Neural progenitor cell (in vitro differentiated cells): ENCODE measurements at regions not wholly inside any gene's neighbourhood (a gene's known extent, or its start where the extent isn't known, plus 50 kb on each side); places are given as distances from the start of the nearest gene placed in this dataset.
A peak's percentile ranks its signal among the peaks of the same experiment; 100 is the strongest.

Source experiments
- DNase-seq: peaks from one replicate; pipeline ENCODE4 v3.0.0-alpha.2; 2016; ENCODE audit warnings: low spot score
- H2AFZ ChIP-seq: fragments of 200-600 bp; sonication (generic); replicated peaks from 2 replicates; pipeline ENCODE4 v1.6.1; 2016; ENCODE audit warnings: antibody characterized with exemption
- H3F3A ChIP-seq: fragments of 200-600 bp; sonication (generic); 2 replicates; pipeline ENCODE4 v1.6.1; 2016; ENCODE audit warnings: antibody characterized with exemption, low read depth
- H3K27ac ChIP-seq: fragments of 200-600 bp; sonication (generic); 2 replicates; pipeline ENCODE4 v1.5.1; 2016; ENCODE audit warnings: mild to moderate bottlenecking
- H3K27me3 ChIP-seq: fragments of 200-600 bp; sonication (generic); 2 replicates; pipeline ENCODE4 v1.6.1; 2016; ENCODE audit warnings: mild to moderate bottlenecking, moderate library complexity
- H3K36me3 ChIP-seq: fragments of 200-600 bp; sonication (generic); 2 replicates; pipeline ENCODE4 v1.5.1; 2016
- H3K4me1 ChIP-seq: fragments of 200-600 bp; sonication (generic); 2 replicates; pipeline ENCODE4 v1.6.1; 2016; ENCODE audit warnings: mixed run types
- H3K4me2 ChIP-seq: fragments of 200-600 bp; sonication (generic); 2 replicates; pipeline ENCODE4 v1.6.1; 2016
- H3K4me3 ChIP-seq: fragments of 200-600 bp; sonication (generic); 2 replicates; pipeline ENCODE4 v1.5.1; 2016
- H3K79me2 ChIP-seq: fragments of 200-600 bp; sonication (generic); 2 replicates; pipeline ENCODE4 v1.6.1; 2016; ENCODE audit warnings: low read depth
- H3K9ac ChIP-seq: fragments of 200-600 bp; sonication (generic); 2 replicates; pipeline ENCODE4 v1.6.1; 2016
- H3K9me3 ChIP-seq: fragments of 200-600 bp; sonication (generic); 2 replicates; pipeline ENCODE4 v1.5.1; 2016; ENCODE audit warnings: low read depth
- H4K20me1 ChIP-seq: fragments of 200-600 bp; sonication (generic); 2 replicates; pipeline ENCODE4 v1.6.1; 2016; ENCODE audit warnings: low read depth
- H3K27ac Mint-ChIP-seq: 3 replicates; pipeline ENCODE4 v1.8.0; 2021; ENCODE audit warnings: mixed read lengths
- H3K27me3 Mint-ChIP-seq: 2 replicates; pipeline ENCODE4 v1.8.0; 2022; ENCODE audit warnings: low read depth, mild to moderate bottlenecking, inconsistent platforms, moderate library complexity, mixed read lengths; ENCODE audit not compliant: insufficient read depth
- H3K36me3 Mint-ChIP-seq: 3 replicates; pipeline ENCODE4 v1.8.0; 2021; ENCODE audit warnings: mixed read lengths
- H3K4me1 Mint-ChIP-seq: 3 replicates; pipeline ENCODE4 v1.8.0; 2021; ENCODE audit warnings: mixed read lengths
- H3K4me3 Mint-ChIP-seq: 3 replicates; pipeline ENCODE4 v1.8.0; 2021; ENCODE audit warnings: mild to moderate bottlenecking, moderate library complexity, mixed read lengths
- H3K9me3 Mint-ChIP-seq: 3 replicates; pipeline ENCODE4 v1.8.0; 2020; ENCODE audit warnings: mixed read lengths
- EZH2 ChIP-seq: fragments of 200-600 bp; sonication (generic); IDR thresholded peaks from 2 replicates; pipeline ENCODE4 v1.6.1; 2017; ENCODE audit warnings: antibody characterized with exemption, mild to moderate bottlenecking, moderate library complexity
- EZH2phosphoT487 ChIP-seq: fragments of 200-600 bp; sonication (generic); IDR thresholded peaks from 2 replicates; pipeline ENCODE4 v1.6.1; 2017; ENCODE audit warnings: antibody characterized with exemption
- TF ChIP-seq, protein P1 (sequence below): fragments of 200-600 bp; sonication (generic); IDR thresholded peaks from 2 replicates; pipeline ENCODE4 v1.5.1; 2017; ENCODE audit warnings: antibody characterized with exemption, mild to moderate bottlenecking

DNA sequence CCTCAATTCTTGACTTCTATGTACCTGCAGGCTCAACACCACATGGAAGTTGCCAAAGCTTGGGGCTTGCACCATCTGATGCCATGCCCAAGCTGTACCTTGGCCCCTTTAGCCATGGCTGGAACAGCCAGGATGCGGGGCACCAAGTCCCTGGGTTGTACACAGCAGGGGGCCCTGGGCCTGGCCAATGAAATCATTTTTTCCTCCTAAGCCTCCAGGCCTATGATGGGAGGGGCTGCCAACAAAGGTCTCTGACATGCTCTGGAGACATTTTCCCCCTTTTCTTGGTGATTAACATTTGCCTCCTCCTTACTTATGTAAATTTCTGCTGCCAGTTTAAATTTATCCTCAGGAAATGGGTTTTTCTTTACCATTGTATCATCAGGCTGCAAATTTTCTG, 1428.1 kb downstream of the C4orf33 start:
- Histone ChIP-seq H3K9ac (no peak overlapping the region), H3F3A (no peaks in the 10 kb centered on the region), H3K36me3 (no peaks in the 10 kb centered on the region), H3K27ac (no peak overlapping the region), H3K4me1 (no peaks in the 10 kb centered on the region), H2AFZ (no peak overlapping the region), H3K27me3 (no peaks in the 10 kb centered on the region), H3K4me2 (no peak overlapping the region), H4K20me1 (no peaks in the 10 kb centered on the region), H3K4me3 (no peak overlapping the region), H3K9me3 (no peaks in the 10 kb centered on the region), H3K79me2 (no peaks in the 10 kb centered on the region)
- Mint-ChIP-seq H3K27ac (no peak overlapping the region), H3K4me1 (no peaks in the 10 kb centered on the region), H3K9me3 (peaks cover 23% of the 10 kb centered on the region), H3K27me3 (no peaks in the 10 kb centered on the region), H3K4me3 (no peak overlapping the region), H3K36me3 (no peaks in the 10 kb centered on the region)
- no peak for DNase-seq
- no peak for TF ChIP-seq EZH2phosphoT487
- TF ChIP-seq EZH2, result no peak
- TF ChIP-seq, protein P1, sequence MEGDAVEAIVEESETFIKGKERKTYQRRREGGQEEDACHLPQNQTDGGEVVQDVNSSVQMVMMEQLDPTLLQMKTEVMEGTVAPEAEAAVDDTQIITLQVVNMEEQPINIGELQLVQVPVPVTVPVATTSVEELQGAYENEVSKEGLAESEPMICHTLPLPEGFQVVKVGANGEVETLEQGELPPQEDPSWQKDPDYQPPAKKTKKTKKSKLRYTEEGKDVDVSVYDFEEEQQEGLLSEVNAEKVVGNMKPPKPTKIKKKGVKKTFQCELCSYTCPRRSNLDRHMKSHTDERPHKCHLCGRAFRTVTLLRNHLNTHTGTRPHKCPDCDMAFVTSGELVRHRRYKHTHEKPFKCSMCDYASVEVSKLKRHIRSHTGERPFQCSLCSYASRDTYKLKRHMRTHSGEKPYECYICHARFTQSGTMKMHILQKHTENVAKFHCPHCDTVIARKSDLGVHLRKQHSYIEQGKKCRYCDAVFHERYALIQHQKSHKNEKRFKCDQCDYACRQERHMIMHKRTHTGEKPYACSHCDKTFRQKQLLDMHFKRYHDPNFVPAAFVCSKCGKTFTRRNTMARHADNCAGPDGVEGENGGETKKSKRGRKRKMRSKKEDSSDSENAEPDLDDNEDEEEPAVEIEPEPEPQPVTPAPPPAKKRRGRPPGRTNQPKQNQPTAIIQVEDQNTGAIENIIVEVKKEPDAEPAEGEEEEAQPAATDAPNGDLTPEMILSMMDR, result no peak

DNA sequence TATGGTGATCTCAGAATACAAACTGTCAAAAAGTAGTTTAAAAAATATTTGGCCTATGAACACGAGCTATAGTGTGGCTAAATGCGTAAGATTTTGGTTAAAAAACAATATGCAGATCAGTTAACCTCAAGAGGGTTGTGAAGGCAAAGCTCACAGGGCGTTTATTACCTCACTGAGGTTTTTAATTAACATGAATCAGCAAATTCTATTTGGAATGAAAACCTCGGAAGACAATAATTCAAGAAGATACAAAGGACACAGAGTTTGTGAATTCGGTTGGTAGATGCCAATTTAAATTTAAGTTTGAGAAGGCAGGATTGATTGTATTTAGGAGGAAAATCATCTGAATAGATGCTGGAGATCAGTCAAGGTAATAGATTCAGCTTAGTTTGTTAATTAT, 1434.6 kb downstream of the C4orf33 start:
- Histone ChIP-seq H3F3A (no peaks in the 10 kb centered on the region), H3K9ac (no peak overlapping the region), H3K9me3 (no peaks in the 10 kb centered on the region), H3K79me2 (no peaks in the 10 kb centered on the region), H3K4me2 (no peak overlapping the region), H4K20me1 (no peaks in the 10 kb centered on the region), H3K27ac (no peak overlapping the region), H3K36me3 (no peaks in the 10 kb centered on the region), H2AFZ (no peak overlapping the region), H3K4me3 (no peak overlapping the region), H3K4me1 (no peaks in the 10 kb centered on the region), H3K27me3 (no peaks in the 10 kb centered on the region)
- Mint-ChIP-seq H3K36me3 (no peaks in the 10 kb centered on the region), H3K4me1 (no peaks in the 10 kb centered on the region), H3K4me3 (no peak overlapping the region), H3K27me3 (no peaks in the 10 kb centered on the region), H3K9me3 (no peaks in the 10 kb centered on the region), H3K27ac (no peak overlapping the region)
- TF ChIP-seq EZH2phosphoT487 (no peak), EZH2 (no peak)
- TF ChIP-seq, protein P1, result no peak
- DNase-seq, result no peak

DNA sequence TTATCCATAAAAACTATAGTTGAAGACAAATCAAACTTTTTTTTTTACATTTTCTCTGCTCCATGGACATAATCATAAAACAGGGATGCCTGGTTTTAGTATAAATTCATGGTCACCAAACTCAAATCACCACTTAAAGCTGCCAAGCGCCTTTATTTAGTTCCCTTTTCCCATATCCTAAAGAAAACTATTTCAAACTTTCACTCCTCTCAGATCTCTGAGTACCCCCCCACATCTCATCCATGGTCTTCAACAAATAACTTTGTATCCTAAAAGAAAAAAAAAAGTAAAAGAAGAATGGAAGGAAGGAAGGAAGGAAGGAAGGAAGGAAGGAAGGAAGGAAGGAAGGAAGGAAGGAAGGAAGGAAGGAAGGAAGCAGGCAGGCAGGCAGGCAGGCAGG, 1438.7 kb downstream of the C4orf33 start:
- H3K27ac Mint-ChIP-seq, result no peak overlapping the region
- no peak for DNase-seq
- Histone ChIP-seq H2AFZ (no peak overlapping the region), H3K27ac (no peak overlapping the region), H3K9me3 (no peaks in the 10 kb centered on the region), H3K4me1 (no peaks in the 10 kb centered on the region), H3K79me2 (no peaks in the 10 kb centered on the region), H4K20me1 (no peaks in the 10 kb centered on the region), H3K4me2 (no peak overlapping the region), H3K9ac (no peak overlapping the region), H3K4me3 (no peak overlapping the region), H3K36me3 (no peaks in the 10 kb centered on the region), H3K27me3 (no peaks in the 10 kb centered on the region), H3F3A (no peaks in the 10 kb centered on the region)
- H3K4me3 Mint-ChIP-seq, result no peak overlapping the region
- no peaks in the 10 kb centered on the region for H3K4me1 Mint-ChIP-seq
- H3K9me3 Mint-ChIP-seq, result no peaks in the 10 kb centered on the region
- no peaks in the 10 kb centered on the region for H3K36me3 Mint-ChIP-seq
- TF ChIP-seq, protein P1, result no peak
- no peak for TF ChIP-seq EZH2
- no peak for TF ChIP-seq EZH2phosphoT487
- H3K27me3 Mint-ChIP-seq, result no peaks in the 10 kb centered on the region

DNA sequence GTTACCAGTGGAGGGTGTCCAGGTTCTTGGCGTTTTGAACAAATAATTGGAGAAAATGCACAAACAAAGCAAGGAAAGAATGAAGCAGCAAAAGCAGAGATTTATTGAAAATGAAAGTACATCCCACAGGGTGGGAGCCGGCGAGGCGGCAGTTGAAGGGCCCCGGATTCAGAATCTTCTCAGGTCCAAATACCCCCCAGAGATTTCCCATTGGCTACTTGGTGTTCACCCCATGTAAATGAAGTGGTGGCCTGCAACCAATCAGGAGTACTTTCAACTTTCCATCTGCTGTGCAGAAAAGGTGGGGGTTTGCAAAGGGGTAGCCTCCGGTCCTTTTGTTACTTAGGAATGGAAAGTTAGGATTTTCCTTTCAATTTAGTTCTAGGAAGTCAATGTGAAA, 1447.0 kb downstream of the C4orf33 start:
- H3K27me3 Mint-ChIP-seq, result peaks cover 2% of the 10 kb centered on the region
- no peak overlapping the region for H3K27ac Mint-ChIP-seq
- H3K4me3 ChIP-seq, result no peak overlapping the region
- H3K79me2 ChIP-seq, result no peaks in the 10 kb centered on the region
- peaks cover 10% of the 10 kb centered on the region for H3K4me1 Mint-ChIP-seq
- TF ChIP-seq, protein P1, result no peak
- peak overlapping the region; percentile 38 for H2AFZ ChIP-seq
- no peak overlapping the region for H3K9ac ChIP-seq
- no peak overlapping the region for H3K27ac ChIP-seq
- no peak for DNase-seq
- no peaks in the 10 kb centered on the region for H3K9me3 Mint-ChIP-seq
- no peaks in the 10 kb centered on the region for H3K9me3 ChIP-seq
- no peaks in the 10 kb centered on the region for H3K27me3 ChIP-seq
- no peak overlapping the region for H3K4me3 Mint-ChIP-seq
- H3K36me3 ChIP-seq, result no peaks in the 10 kb centered on the region
- H3K36me3 Mint-ChIP-seq, result no peaks in the 10 kb centered on the region
- no peaks in the 10 kb centered on the region for H4K20me1 ChIP-seq
- no peak overlapping the region for H3K4me2 ChIP-seq
- H3F3A ChIP-seq, result no peaks in the 10 kb centered on the region
- no peaks in the 10 kb centered on the region for H3K4me1 ChIP-seq
